Bronchial epithelial cell (primary cell): ENCODE measurements at regions not wholly inside any gene's neighbourhood (a gene's known extent, or its start where the extent isn't known, plus 50 kb on each side); places are given as distances from the start of the nearest gene placed in this dataset.

Source experiments
- DNase-seq: peaks from one replicate; pipeline ENCODE4 v3.0.0-alpha.2; 2010; ENCODE audit warnings: low read depth
- FAIRE-seq: peaks from 2 replicates; lab custom pipeline; 2011; peaks lifted over from hg19 to GRCh38; lab: Jason Lieb, UNC
- H3K27me3 ChIP-seq: 2 replicates; pipeline ENCODE4 v1.5.1; 2011; ENCODE audit warnings: low read length; ENCODE audit not compliant: control insufficient read depth, insufficient read depth
- H3K36me3 ChIP-seq: 2 replicates; pipeline ENCODE4 v1.5.1; 2011; ENCODE audit warnings: low read length; ENCODE audit not compliant: control insufficient read depth, insufficient read depth
- H3K4me3 ChIP-seq: 2 replicates; pipeline ENCODE4 v1.5.1; 2011; ENCODE audit warnings: mild to moderate bottlenecking, low read depth, low read length, control low read depth
- TF ChIP-seq, protein P1 (sequence below): IDR thresholded peaks from 2 replicates; pipeline ENCODE4 v1.5.1; 2011; ENCODE audit warnings: mild to moderate bottlenecking, moderate library complexity, low read length, control low read depth, inconsistent platforms; ENCODE audit not compliant: insufficient read depth, severe bottlenecking

DNA sequence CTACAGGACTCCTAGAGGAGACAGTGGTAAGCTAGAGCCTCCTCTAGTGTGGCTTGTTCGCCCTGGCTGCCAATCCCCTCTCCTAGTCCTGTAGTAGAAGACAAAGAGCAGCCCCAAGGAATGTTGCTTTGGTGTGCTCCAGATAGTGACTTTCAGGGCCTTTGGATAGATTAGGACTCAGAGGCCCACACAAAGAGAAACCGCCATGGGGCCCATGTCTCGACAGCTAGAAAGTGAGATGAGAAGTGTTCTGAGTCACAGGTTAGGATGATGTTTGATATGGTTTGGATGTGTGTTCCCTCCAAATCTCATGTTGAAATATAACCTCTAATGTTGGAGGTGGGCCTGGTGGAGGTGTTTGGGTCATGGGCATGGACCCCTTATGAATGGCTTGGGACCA, 51.8 kb upstream of the JDP2 start:
- TF ChIP-seq, protein P1, sequence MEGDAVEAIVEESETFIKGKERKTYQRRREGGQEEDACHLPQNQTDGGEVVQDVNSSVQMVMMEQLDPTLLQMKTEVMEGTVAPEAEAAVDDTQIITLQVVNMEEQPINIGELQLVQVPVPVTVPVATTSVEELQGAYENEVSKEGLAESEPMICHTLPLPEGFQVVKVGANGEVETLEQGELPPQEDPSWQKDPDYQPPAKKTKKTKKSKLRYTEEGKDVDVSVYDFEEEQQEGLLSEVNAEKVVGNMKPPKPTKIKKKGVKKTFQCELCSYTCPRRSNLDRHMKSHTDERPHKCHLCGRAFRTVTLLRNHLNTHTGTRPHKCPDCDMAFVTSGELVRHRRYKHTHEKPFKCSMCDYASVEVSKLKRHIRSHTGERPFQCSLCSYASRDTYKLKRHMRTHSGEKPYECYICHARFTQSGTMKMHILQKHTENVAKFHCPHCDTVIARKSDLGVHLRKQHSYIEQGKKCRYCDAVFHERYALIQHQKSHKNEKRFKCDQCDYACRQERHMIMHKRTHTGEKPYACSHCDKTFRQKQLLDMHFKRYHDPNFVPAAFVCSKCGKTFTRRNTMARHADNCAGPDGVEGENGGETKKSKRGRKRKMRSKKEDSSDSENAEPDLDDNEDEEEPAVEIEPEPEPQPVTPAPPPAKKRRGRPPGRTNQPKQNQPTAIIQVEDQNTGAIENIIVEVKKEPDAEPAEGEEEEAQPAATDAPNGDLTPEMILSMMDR, result no peak
- no peak overlapping the region for H3K4me3 ChIP-seq
- DNase-seq, result no peak
- FAIRE-seq, result no peak
- no peaks in the 10 kb centered on the region for H3K36me3 ChIP-seq
- peaks cover 9% of the 10 kb centered on the region for H3K27me3 ChIP-seq
